T47D (cell line): ENCODE measurements at regions not wholly inside any gene's neighbourhood (a gene's known extent, or its start where the extent isn't known, plus 50 kb on each side); places are given as distances from the start of the nearest gene placed in this dataset.

Experiments
- DNase-seq, 2 experiments: peaks; one replicate each; pipeline versions ENCODE4 v3.0.0 to v3.0.0-alpha.2; 2011 to 2012; ENCODE audit warnings: low read depth in 1 of 2, low spot score in 1 of 2
- JUND ChIP-seq: IDR thresholded peaks from 2 replicates; pipeline ENCODE4 v1.6.1; 2012; ENCODE audit warnings: low read depth
- in situ Hi-C: cut with HindIII; loops from 2 replicates; pipeline ENCODE4 v1.10.0; 2016; ENCODE audit warnings: low sequenced_read_pairs, low pct_unique_long_range_greater_than_20kb

GRCh38 chr12:18207266-18207665, 54.1 kb upstream of the PIK3C2G start:
- no peak for DNase-seq
- TF ChIP-seq JUND, result no peak
- in situ Hi-C loops, result no loop called here

GRCh38 chr12:18206198-18206597, 55.1 kb upstream of the PIK3C2G start:
- DNase-seq, result no peak
- no peak for TF ChIP-seq JUND
- in situ Hi-C loops, result no loop called here

GRCh38 chr12:18204053-18204452, 57.3 kb upstream of the PIK3C2G start:
- no peak for TF ChIP-seq JUND
- no peak for DNase-seq
- in situ Hi-C loops, result no loop called here

- in situ Hi-C loops, result no loop called here
- no peak for TF ChIP-seq JUND
- no peak for DNase-seq
Observed at GRCh38 chr12:18192119-18192518, 69.2 kb upstream of the PIK3C2G start.

GRCh38 chr12:18183141-18183540, 78.2 kb upstream of the PIK3C2G start:
- in situ Hi-C loops, result no loop called here
- no peak for DNase-seq
- no peak for TF ChIP-seq JUND

GRCh38 chr12:18171571-18171970, 81.6 kb upstream of the RERGL start:
- in situ Hi-C loops, result no loop called here
- TF ChIP-seq JUND, result no peak
- DNase-seq, result no peak

GRCh38 chr12:18168016-18168415, 78.0 kb upstream of the RERGL start:
- TF ChIP-seq JUND, result no peak

GRCh38 chr12:18165889-18166288, 75.9 kb upstream of the RERGL start:
- no peak for TF ChIP-seq JUND
- in situ Hi-C loops, result no loop called here
- no peak for DNase-seq

More at GRCh38 chr12:18168016-18168415, 78.0 kb upstream of the RERGL start:
- DNase-seq, result no peak
- in situ Hi-C loops, result no loop called here

- DNase-seq, result peak in 1 of 2 experiments; percentile 23
- in situ Hi-C loops, result no loop called here
- TF ChIP-seq JUND, result no peak
Observed at GRCh38 chr12:18165422-18165871, 75.5 kb upstream of the RERGL start.

- in situ Hi-C loops, result no loop called here
- TF ChIP-seq JUND, result no peak
- DNase-seq, result no peak
Observed at GRCh38 chr12:18160901-18161300, 70.9 kb upstream of the RERGL start.

- in situ Hi-C loops, result no loop called here
- TF ChIP-seq JUND, result no peak
- peak; percentile 20 to 62 for DNase-seq
Observed at GRCh38 chr12:18158774-18159557, 69.0 kb upstream of the RERGL start.

GRCh38 chr12:18153826-18154225, 63.8 kb upstream of the RERGL start:
- TF ChIP-seq JUND, result no peak
- DNase-seq, result no peak
- in situ Hi-C loops, result no loop called here

- no peak for DNase-seq
- in situ Hi-C loops, result no loop called here
- no peak for TF ChIP-seq JUND
Observed at GRCh38 chr12:18151036-18151435, 61.0 kb upstream of the RERGL start.

- no peak for TF ChIP-seq JUND
- DNase-seq, result no peak
- in situ Hi-C loops, result no loop called here
Observed at GRCh38 chr12:18148961-18149360, 59.0 kb upstream of the RERGL start.
